NCI-H187 (cell line): ENCODE measurements at regions not wholly inside any gene's neighbourhood (a gene's known extent, or its start where the extent isn't known, plus 50 kb on each side); places are given as distances from the start of the nearest gene placed in this dataset.
"Not testable (repeated sequence)": the region's sequence is repeated elsewhere in the genome, so short reads cannot be mapped to it uniquely, and the experiment has no call there.

ENCODE experiments used
- DNase-seq, 2 experiments: peaks; one replicate each; lab custom pipeline; 2025; lab: John Stamatoyannopoulos, UW

- no peak for DNase-seq
These were observed 478.7 kb downstream of the TYW1 start for GRCh38 chr7:67475293-67475692.

- DNase-seq = no peak
These were observed 481.4 kb downstream of the TYW1 start for GRCh38 chr7:67478066-67478465.

GRCh38 chr7:67484244-67484751 is 487.7 kb downstream of the TYW1 start:
- peak; percentile 57 to 75 for DNase-seq

GRCh38 chr7:67486401-67486800 is 489.8 kb downstream of the TYW1 start:
- DNase-seq = no peak

- no peak for DNase-seq
These were observed 490.7 kb downstream of the TYW1 start for GRCh38 chr7:67487316-67487715.

GRCh38 chr7:67489881-67490280 is 493.2 kb downstream of the TYW1 start:
- no peak for DNase-seq

- no peak for DNase-seq
These were observed 496.7 kb downstream of the TYW1 start for GRCh38 chr7:67493366-67493765.

GRCh38 chr7:67496589-67496988 is 500.0 kb downstream of the TYW1 start:
- no peak for DNase-seq

- not testable (repeated sequence) for DNase-seq
These were observed 501.3 kb downstream of the TYW1 start for GRCh38 chr7:67497914-67498313.

GRCh38 chr7:67502929-67503328 is 506.3 kb downstream of the TYW1 start:
- no peak for DNase-seq

- DNase-seq = no peak
These were observed 508.8 kb downstream of the TYW1 start for GRCh38 chr7:67505449-67505848.

- DNase-seq = no peak
These were observed 515.8 kb downstream of the TYW1 start for GRCh38 chr7:67512481-67512880.

- no peak for DNase-seq
These were observed 521.9 kb downstream of the TYW1 start for GRCh38 chr7:67518580-67518979.

- no peak for DNase-seq
These were observed 522.5 kb downstream of the TYW1 start for GRCh38 chr7:67519171-67519570.

- no peak for DNase-seq
These were observed 525.9 kb downstream of the TYW1 start for GRCh38 chr7:67522504-67522903.

GRCh38 chr7:67523713-67524112 is 527.1 kb downstream of the TYW1 start:
- no peak for DNase-seq

- DNase-seq = peak; percentile 77 to 93
These were observed 529.0 kb downstream of the TYW1 start for GRCh38 chr7:67525588-67525987.

GRCh38 chr7:67535241-67535989 is 538.8 kb downstream of the TYW1 start:
- no peak for DNase-seq

- peak in 1 of 2 experiments; percentile 18 for DNase-seq
These were observed 546.3 kb downstream of the TYW1 start for GRCh38 chr7:67542916-67543315.

GRCh38 chr7:67547183-67547907 is 550.7 kb downstream of the TYW1 start:
- no peak for DNase-seq

GRCh38 chr7:67549126-67549525 is 552.5 kb downstream of the TYW1 start:
- DNase-seq = no peak

GRCh38 chr7:67550801-67551436 is 554.3 kb downstream of the TYW1 start:
- peak; percentile 65 to 83 for DNase-seq

GRCh38 chr7:67552738-67553137 is 556.1 kb downstream of the TYW1 start:
- DNase-seq = no peak
